ENCODE measurements at regions not wholly inside any gene's neighbourhood (a gene's known extent, or its start where the extent isn't known, plus 50 kb on each side); places are given as distances from the start of the nearest gene placed in this dataset.

DNA sequence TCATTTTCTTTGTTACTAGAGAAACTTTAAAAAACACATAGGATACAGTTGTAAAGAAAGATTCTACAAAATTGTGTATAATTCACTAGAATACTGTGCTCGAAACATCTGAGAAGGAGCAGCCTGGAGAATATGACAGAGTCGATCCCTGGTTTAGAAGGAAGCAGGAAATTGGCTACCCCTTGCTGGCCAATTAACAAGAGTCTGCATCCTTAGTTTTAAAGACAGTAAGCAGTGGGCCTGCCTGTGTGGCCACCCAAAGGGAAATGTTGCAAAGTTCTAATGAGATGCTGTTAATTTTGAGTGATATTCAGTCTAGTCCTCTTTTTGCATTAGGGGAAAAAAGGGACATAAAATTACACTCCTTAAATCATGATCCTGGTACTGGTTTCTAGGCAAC, 988.6 kb downstream of the PCDH17 start:
- TF ChIP-seq CTCF (IDR thresholded peaks at IDR 0.05; ENCODE audit: poor library complexity, severe bottlenecking), result no peak
- no peak for TF ChIP-seq SMC3 (conservative IDR thresholded peaks at IDR 0.05; ENCODE audit: poor library complexity)
- TF ChIP-seq EZH2 (IDR thresholded peaks at IDR 0.05; ENCODE audit: borderline replicate concordance, insufficient read depth, low read length, poor library complexity, severe bottlenecking), result no peak
- no peak for TF ChIP-seq RAD21 (conservative IDR thresholded peaks at IDR 0.05)
- TF ChIP-seq EP300 (conservative IDR thresholded peaks at IDR 0.05; ENCODE audit: poor library complexity, severe bottlenecking), result no peak
- no peak for TF ChIP-seq REST (IDR thresholded peaks at IDR 0.05; ENCODE audit: borderline replicate concordance)
- TF ChIP-seq POLR2AphosphoS5 (IDR thresholded peaks at IDR 0.05), result no peak
- no peak for TF ChIP-seq TAF1 (IDR thresholded peaks at IDR 0.05; ENCODE audit: low read depth)
